GM12872 (cell line): ENCODE measurements at regions not wholly inside any gene's neighbourhood (a gene's known extent, or its start where the extent isn't known, plus 50 kb on each side); places are given as distances from the start of the nearest gene placed in this dataset.

Experiments
- CTCF ChIP-seq: IDR thresholded peaks from 3 replicates; pipeline ENCODE4 v1.5.1; 2011; ENCODE audit warnings: low read depth, mild to moderate bottlenecking, low read length, moderate library complexity; ENCODE audit not compliant: insufficient read depth

GRCh38 chr6:167649476-167649875, 177.2 kb upstream of the AFDN start:
- no peak for TF ChIP-seq CTCF

- no peak for TF ChIP-seq CTCF
These were observed 175.9 kb upstream of the AFDN start for GRCh38 chr6:167650730-167651317.

GRCh38 chr6:167651318-167652041, 175.2 kb upstream of the AFDN start:
- TF ChIP-seq CTCF: no peak

GRCh38 chr6:167652042-167652700, 174.5 kb upstream of the AFDN start:
- TF ChIP-seq CTCF: no peak

- TF ChIP-seq CTCF: no peak
These were observed 174.0 kb upstream of the AFDN start for GRCh38 chr6:167652701-167653095.

- no peak for TF ChIP-seq CTCF
These were observed 173.2 kb upstream of the AFDN start for GRCh38 chr6:167653561-167653960.

- no peak for TF ChIP-seq CTCF
These were observed 172.3 kb upstream of the AFDN start for GRCh38 chr6:167654389-167654788.
